PC-9 (cell line): ENCODE measurements at regions not wholly inside any gene's neighbourhood (a gene's known extent, or its start where the extent isn't known, plus 50 kb on each side); places are given as distances from the start of the nearest gene placed in this dataset.

ENCODE experiments used
- CTCF ChIP-seq: fragments of 200-600 bp; sonication (generic); conservative IDR thresholded peaks from 2 replicates; pipeline ENCODE4 v1.6.1; 2017; ENCODE audit warnings: mixed run types, antibody characterized with exemption, mild to moderate bottlenecking, moderate library complexity
- EZH2 ChIP-seq: fragments of 200-600 bp; sonication (generic); IDR thresholded peaks from 2 replicates; pipeline ENCODE4 v1.8.0; 2017; ENCODE audit warnings: antibody characterized with exemption, low read depth

GRCh38 chr21:14058566-14058965 lies 152.2 kb downstream of the LIPI start:
- no peak for TF ChIP-seq EZH2
- no peak for TF ChIP-seq CTCF
